GM19463 (cell line): ENCODE measurements at regions not wholly inside any gene's neighbourhood (a gene's known extent, or its start where the extent isn't known, plus 50 kb on each side); places are given as distances from the start of the nearest gene placed in this dataset.
"Not testable (repeated sequence)": the region's sequence is repeated elsewhere in the genome, so short reads cannot be mapped to it uniquely, and the experiment has no call there.

Experiments
- ATAC-seq: cut with Tn5 transposase; IDR thresholded peaks from one replicate; pipeline ENCODE4 v1.9.1; 2021; ENCODE audit warnings: mild to moderate bottlenecking, moderate library complexity; ENCODE audit not compliant: unreplicated experiment

GRCh38 chr12:124654666-124655047, 87.2 kb upstream of the NCOR2 start:
- no peak for ATAC-seq

- no peak for ATAC-seq
Measured at GRCh38 chr12:124653169-124653931, 85.9 kb upstream of the NCOR2 start.

- ATAC-seq: no peak
Measured at GRCh38 chr12:124652661-124653060, 85.2 kb upstream of the NCOR2 start.

- no peak for ATAC-seq
Measured at GRCh38 chr12:124651516-124652273, 84.3 kb upstream of the NCOR2 start.

GRCh38 chr12:124650912-124651311, 83.5 kb upstream of the NCOR2 start:
- ATAC-seq: no peak

GRCh38 chr12:124648710-124649384, 81.4 kb upstream of the NCOR2 start:
- no peak for ATAC-seq

GRCh38 chr12:124647316-124647715, 79.9 kb upstream of the NCOR2 start:
- no peak for ATAC-seq

- ATAC-seq: no peak
Measured at GRCh38 chr12:124646385-124647230, 79.2 kb upstream of the NCOR2 start.

GRCh38 chr12:124645530-124646244, 78.3 kb upstream of the NCOR2 start:
- no peak for ATAC-seq

GRCh38 chr12:124643768-124644167, 76.4 kb upstream of the NCOR2 start:
- ATAC-seq: not testable (repeated sequence)

GRCh38 chr12:124642105-124642504, 74.7 kb upstream of the NCOR2 start:
- ATAC-seq: no peak

GRCh38 chr12:124641591-124641990, 74.2 kb upstream of the NCOR2 start:
- no peak for ATAC-seq

- ATAC-seq: no peak
Measured at GRCh38 chr12:124640056-124640455, 72.6 kb upstream of the NCOR2 start.

GRCh38 chr12:124639122-124639806, 71.9 kb upstream of the NCOR2 start:
- ATAC-seq: no peak

- no peak for ATAC-seq
Measured at GRCh38 chr12:124637581-124637981, 70.2 kb upstream of the NCOR2 start.

- ATAC-seq: no peak
Measured at GRCh38 chr12:124637163-124637562, 69.8 kb upstream of the NCOR2 start.

GRCh38 chr12:124636138-124636978, 68.9 kb upstream of the NCOR2 start:
- no peak for ATAC-seq

- ATAC-seq: no peak
Measured at GRCh38 chr12:124635316-124635715, 67.9 kb upstream of the NCOR2 start.
